ENCODE measurements at regions not wholly inside any gene's neighbourhood (a gene's known extent, or its start where the extent isn't known, plus 50 kb on each side); places are given as distances from the start of the nearest gene placed in this dataset.

DNA sequence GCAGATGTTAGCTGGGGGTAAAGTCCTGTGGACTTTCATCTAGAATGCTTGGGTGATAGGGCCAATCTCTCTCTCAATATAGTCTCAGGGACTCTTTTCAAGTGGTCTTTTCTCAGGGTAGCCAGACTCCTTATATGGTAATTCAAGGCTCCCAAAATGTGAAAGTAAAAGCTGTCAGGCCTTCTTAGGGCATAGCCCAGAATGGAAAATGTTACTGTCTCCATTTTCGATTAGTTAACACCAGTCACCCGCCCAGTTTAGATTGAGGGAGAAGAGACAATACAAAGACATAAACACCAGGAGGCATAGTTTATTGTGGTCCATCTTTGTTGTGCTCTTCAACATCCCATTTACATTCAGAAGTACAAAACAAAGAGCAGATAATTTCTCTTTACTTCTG, 295.8 kb downstream of the EPHA7 start:
- TF ChIP-seq, protein P1, sequence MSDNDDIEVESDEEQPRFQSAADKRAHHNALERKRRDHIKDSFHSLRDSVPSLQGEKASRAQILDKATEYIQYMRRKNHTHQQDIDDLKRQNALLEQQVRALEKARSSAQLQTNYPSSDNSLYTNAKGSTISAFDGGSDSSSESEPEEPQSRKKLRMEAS (IDR thresholded peaks at IDR 0.05; ENCODE audit: low read depth, low read length), result no peak
- TF ChIP-seq POLR2A (IDR thresholded peaks at IDR 0.05; ENCODE audit: extremely low read depth, insufficient read length) (no peak), MYC (IDR thresholded peaks at IDR 0.05; ENCODE audit: low read depth, low read length) (no peak)
- TF ChIP-seq, protein P2, sequence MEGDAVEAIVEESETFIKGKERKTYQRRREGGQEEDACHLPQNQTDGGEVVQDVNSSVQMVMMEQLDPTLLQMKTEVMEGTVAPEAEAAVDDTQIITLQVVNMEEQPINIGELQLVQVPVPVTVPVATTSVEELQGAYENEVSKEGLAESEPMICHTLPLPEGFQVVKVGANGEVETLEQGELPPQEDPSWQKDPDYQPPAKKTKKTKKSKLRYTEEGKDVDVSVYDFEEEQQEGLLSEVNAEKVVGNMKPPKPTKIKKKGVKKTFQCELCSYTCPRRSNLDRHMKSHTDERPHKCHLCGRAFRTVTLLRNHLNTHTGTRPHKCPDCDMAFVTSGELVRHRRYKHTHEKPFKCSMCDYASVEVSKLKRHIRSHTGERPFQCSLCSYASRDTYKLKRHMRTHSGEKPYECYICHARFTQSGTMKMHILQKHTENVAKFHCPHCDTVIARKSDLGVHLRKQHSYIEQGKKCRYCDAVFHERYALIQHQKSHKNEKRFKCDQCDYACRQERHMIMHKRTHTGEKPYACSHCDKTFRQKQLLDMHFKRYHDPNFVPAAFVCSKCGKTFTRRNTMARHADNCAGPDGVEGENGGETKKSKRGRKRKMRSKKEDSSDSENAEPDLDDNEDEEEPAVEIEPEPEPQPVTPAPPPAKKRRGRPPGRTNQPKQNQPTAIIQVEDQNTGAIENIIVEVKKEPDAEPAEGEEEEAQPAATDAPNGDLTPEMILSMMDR (IDR thresholded peaks at IDR 0.05; ENCODE audit: low read depth, low read length), result no peak
- no peak for DNase-seq (ENCODE audit: low read depth)

DNA sequence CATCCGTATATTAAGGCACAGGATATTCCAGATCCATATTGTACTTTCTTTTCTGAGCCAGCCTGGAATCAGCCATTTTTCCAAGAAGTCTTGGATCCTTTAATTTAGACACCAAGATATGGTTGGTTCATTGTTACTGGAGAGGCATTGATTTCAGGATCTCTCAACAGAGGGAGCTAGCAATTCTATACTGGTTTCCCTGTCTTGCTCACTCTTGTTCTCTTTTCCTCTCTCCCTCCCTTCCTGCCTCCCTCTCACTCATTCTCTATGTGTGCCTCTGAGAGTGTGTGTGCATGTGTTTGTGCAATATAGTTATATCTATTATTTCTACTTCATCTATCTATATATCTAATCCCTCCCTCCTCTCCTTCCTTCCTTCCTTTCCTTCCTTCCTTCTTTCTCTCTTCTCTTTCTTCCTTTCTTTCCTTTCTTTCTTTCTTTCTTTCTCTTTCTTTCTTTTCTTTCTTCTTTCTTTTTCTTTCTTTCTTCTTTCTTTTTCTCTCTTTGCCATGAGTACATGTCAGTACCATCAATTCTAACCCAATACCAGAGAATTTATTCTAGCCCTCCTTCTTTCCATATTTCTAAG, 299.1 kb downstream of the EPHA7 start:
- no peak for DNase-seq (ENCODE audit: low read depth)
- TF ChIP-seq MYC (IDR thresholded peaks at IDR 0.05; ENCODE audit: low read depth, low read length) (no peak), POLR2A (IDR thresholded peaks at IDR 0.05; ENCODE audit: extremely low read depth, insufficient read length) (no peak)
- TF ChIP-seq, protein P2 (IDR thresholded peaks at IDR 0.05; ENCODE audit: low read depth, low read length), result no peak
- TF ChIP-seq, protein P1 (IDR thresholded peaks at IDR 0.05; ENCODE audit: low read depth, low read length), result no peak
- no peak overlapping the region for H3K4me3 ChIP-seq (ENCODE audit: low read depth, low read length)

More for the DNA sequence above, 295.8 kb downstream of the EPHA7 start:
- H3K4me3 ChIP-seq (ENCODE audit: low read depth, low read length), result no peak overlapping the region

GRCh38 chr6:93105907-93106306, 313.5 kb downstream of the EPHA7 start:
- TF ChIP-seq, protein P1 (IDR thresholded peaks at IDR 0.05; ENCODE audit: low read depth, low read length), result no peak
- TF ChIP-seq MYC (IDR thresholded peaks at IDR 0.05; ENCODE audit: low read depth, low read length) (no peak), POLR2A (IDR thresholded peaks at IDR 0.05; ENCODE audit: extremely low read depth, insufficient read length) (no peak)
- TF ChIP-seq, protein P2 (IDR thresholded peaks at IDR 0.05; ENCODE audit: low read depth, low read length), result no peak
- H3K4me3 ChIP-seq (ENCODE audit: low read depth, low read length), result no peak overlapping the region
- no peak for DNase-seq (ENCODE audit: low read depth)

- no peak overlapping the region for H3K4me3 ChIP-seq (ENCODE audit: low read depth, low read length)
- TF ChIP-seq, protein P1 (IDR thresholded peaks at IDR 0.05; ENCODE audit: low read depth, low read length), result no peak
- TF ChIP-seq MYC (IDR thresholded peaks at IDR 0.05; ENCODE audit: low read depth, low read length) (no peak), POLR2A (IDR thresholded peaks at IDR 0.05; ENCODE audit: extremely low read depth, insufficient read length) (no peak)
- TF ChIP-seq, protein P2 (IDR thresholded peaks at IDR 0.05; ENCODE audit: low read depth, low read length), result no peak
- no peak for DNase-seq (ENCODE audit: low read depth)
Observed at GRCh38 chr6:93105017-93105416, 314.3 kb downstream of the EPHA7 start.

- no peak for DNase-seq (ENCODE audit: low read depth)
- H3K4me3 ChIP-seq (ENCODE audit: low read depth, low read length), result no peak overlapping the region
- TF ChIP-seq POLR2A (IDR thresholded peaks at IDR 0.05; ENCODE audit: extremely low read depth, insufficient read length), result no peak
- TF ChIP-seq, protein P2 (IDR thresholded peaks at IDR 0.05; ENCODE audit: low read depth, low read length), result no peak
- no peak for TF ChIP-seq MYC (IDR thresholded peaks at IDR 0.05; ENCODE audit: low read depth, low read length)
- TF ChIP-seq, protein P1 (IDR thresholded peaks at IDR 0.05; ENCODE audit: low read depth, low read length), result no peak
Observed at GRCh38 chr6:93104195-93104817, 315.1 kb downstream of the EPHA7 start.
